Coronary artery (tissue), 2 donors: ENCODE measurements at regions not wholly inside any gene's neighbourhood (a gene's known extent, or its start where the extent isn't known, plus 50 kb on each side); places are given as distances from the start of the nearest gene placed in this dataset.

Experiments used
- DNase-seq: peaks from one replicate; pipeline ENCODE4 v3.0.0-alpha.2; 2017; ENCODE audit warnings: low spot score
- H3K27ac ChIP-seq, 2 donors: fragments of 200-600 bp; sonication (generic); one replicate each; pipeline ENCODE4 v1.5.1; 2016 to 2019
- H3K4me3 ChIP-seq: fragments of 200-600 bp; sonication (generic); 2 replicates; pipeline ENCODE4 v1.5.1; 2016; ENCODE audit warnings: mild to moderate bottlenecking, moderate library complexity
- TF ChIP-seq, protein P1 (sequence below): fragments of 200-600 bp; sonication (generic); IDR thresholded peaks from one replicate; pipeline ENCODE4 v1.5.1; 2019; ENCODE audit warnings: antibody characterized with exemption

DNA sequence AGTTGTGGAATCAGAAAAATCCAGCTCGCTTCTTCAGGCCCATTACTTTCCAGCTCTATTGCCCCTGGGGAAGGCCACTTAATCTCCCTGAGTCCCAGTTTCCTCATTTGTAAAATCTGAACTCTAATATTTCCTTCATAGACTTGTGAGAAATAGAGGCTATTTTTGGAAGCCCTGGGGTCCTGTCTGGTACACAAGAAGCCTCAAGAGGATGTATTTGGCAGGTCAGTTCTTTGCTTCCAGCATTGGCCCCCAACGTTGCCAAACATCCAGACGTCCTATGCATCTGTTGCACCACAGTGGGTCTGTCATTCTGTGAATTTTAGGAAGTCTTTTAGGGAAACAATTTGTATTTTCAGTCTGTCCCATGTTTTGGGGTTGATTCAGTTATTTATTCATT is 525.9 kb downstream of the EBF1 start:
- no peak for DNase-seq

DNA sequence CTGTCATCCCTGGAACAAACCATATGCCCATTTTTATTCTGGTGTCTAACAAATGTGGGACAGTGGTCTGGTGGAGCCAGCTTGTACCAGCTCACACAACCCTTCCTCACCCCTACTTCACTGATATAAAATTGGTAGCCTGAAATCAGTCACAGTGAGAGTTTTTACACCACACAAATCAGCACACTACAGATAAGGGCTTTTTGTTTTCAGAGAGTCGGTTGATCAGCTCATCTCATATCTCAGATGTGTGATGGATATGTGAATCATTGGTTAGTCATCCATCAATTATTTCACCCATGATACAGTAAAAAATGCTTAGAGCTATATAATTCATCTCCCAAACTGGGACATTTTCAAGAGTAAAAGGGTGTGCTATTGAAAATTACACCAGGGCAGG is 529.2 kb downstream of the EBF1 start:
- H3K4me3 ChIP-seq, result no peak overlapping the region
- TF ChIP-seq, protein P1, sequence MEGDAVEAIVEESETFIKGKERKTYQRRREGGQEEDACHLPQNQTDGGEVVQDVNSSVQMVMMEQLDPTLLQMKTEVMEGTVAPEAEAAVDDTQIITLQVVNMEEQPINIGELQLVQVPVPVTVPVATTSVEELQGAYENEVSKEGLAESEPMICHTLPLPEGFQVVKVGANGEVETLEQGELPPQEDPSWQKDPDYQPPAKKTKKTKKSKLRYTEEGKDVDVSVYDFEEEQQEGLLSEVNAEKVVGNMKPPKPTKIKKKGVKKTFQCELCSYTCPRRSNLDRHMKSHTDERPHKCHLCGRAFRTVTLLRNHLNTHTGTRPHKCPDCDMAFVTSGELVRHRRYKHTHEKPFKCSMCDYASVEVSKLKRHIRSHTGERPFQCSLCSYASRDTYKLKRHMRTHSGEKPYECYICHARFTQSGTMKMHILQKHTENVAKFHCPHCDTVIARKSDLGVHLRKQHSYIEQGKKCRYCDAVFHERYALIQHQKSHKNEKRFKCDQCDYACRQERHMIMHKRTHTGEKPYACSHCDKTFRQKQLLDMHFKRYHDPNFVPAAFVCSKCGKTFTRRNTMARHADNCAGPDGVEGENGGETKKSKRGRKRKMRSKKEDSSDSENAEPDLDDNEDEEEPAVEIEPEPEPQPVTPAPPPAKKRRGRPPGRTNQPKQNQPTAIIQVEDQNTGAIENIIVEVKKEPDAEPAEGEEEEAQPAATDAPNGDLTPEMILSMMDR, result no peak
- no peak overlapping the region for H3K27ac ChIP-seq
- no peak for DNase-seq

More for the DNA sequence above, 525.9 kb downstream of the EBF1 start:
- H3K27ac ChIP-seq, result no peak overlapping the region
- no peak overlapping the region for H3K4me3 ChIP-seq
- TF ChIP-seq, protein P1, result no peak

DNA sequence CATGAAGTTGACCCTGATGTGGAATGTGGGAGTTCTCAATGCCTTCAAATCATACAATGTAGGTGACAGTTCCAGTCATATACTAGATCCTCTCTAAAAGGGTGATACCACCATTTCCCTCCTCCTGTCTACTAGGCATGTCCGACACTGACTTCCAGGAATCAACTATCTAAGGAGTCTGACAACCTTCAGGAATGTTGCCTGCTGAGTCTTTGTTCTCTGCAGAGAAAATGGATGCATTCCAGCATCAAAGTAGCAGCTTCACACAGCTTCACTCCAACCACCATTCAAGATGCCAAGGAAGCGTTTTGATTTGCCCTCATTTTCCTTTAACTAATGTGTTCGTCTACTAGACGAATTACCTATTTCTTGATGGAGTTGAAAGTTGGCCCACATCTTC is 530.2 kb downstream of the EBF1 start:
- TF ChIP-seq, protein P1, result no peak
- no peak overlapping the region for H3K27ac ChIP-seq
- DNase-seq, result no peak
- H3K4me3 ChIP-seq, result no peak overlapping the region

DNA sequence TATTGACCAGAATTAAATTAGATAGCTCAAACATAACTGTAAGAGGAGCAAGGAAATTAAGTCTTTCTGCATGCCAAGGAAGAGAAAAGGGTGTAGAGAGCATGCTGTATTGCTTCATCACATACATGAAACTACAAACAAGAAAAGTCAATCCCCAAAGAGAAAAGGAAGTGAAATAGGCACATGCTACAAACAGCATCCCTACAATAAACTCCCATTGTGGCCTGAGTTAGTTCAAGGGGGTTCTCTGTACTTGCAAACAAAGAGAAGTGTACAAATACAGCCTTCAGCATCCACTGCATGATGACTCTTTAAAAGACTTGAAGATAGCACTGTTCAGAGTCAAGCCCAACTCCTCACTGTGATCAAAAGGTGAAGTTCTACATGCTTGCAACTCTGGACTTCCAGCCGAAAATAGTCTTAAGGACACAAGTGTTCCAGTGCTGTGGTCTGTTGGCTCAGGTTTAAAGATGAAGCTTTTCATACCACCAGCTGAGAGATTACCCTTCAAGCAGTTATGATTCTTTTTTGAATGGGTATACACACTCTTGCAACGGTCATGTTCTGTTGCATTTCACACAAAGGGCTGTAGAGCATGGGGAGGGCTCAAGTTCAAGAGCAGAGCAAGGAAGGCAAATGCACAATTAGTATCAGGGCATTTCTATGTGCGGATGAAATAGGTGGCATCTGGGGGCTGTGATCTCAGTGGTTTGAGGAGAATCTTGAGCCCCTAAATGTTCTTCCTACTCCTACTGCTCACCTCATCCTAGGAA is 534.5 kb downstream of the EBF1 start:
- DNase-seq, result no peak
- Histone ChIP-seq H3K27ac (no peak overlapping the region), H3K4me3 (no peak overlapping the region)
- TF ChIP-seq, protein P1, result no peak

DNA sequence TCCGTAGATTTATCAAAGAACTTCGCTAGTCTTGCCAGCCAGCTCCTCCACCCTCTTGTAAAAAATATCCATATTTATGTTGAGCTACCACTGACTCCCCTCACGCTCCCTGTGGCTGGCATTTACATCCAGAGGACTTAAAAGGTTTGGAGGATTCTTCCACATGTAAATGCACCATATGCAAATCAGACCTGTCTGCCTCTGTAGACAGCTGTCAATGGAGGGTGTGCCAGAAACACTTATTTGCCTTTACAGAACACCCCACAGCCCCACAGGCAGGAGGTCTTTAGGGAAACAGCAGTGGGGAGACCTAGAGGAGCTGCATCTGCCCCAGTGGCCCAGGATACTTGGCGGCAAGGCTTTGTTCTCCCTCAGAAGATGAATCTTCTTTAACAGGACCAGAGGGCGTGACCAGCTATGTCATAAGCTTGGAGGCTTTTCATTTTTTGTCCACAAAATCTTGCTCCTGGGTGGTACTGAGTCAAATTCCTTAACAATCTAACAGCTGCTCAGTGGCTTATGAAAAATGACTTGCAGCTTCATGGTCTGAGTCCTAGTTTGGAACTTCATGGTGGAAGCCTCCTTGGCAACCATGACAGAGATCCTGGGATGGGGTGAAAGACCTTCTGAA is 535.8 kb downstream of the EBF1 start:
- no peak overlapping the region for H3K27ac ChIP-seq
- TF ChIP-seq, protein P1, result no peak
- no peak overlapping the region for H3K4me3 ChIP-seq
- DNase-seq, result no peak

DNA sequence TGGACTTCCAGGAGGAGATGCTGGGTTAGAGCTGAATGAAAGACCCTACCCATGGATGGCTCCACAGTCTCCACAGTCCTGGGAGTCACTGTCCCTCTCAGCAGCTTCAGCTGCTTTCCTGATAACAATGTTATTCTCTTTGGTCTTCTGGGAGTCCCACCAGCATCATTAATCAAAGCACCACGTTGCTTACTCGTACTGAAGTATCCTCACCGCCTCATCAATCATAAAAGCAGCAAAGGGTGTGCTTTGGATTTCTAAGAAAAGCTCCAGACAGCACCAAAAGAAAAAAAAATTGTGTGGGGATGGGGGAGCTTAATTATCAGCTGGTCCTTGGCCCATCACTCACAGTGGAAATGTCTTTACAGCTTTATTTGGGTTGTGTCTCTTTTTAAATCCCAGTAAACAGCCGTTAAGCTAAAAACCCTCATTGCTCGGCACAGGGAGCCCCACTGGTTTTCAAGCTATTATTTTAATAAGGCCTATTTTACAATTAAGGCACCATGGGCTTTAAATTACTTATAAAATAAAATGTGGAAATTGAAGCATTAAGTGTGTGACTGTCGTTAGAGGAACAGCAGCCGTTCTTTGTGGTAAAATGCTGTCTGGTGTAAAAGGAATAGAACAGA is 538.0 kb downstream of the EBF1 start:
- no peak overlapping the region for H3K27ac ChIP-seq
- DNase-seq, result no peak
- no peak overlapping the region for H3K4me3 ChIP-seq
- TF ChIP-seq, protein P1, result no peak
